CD4-positive, alpha-beta T cell (primary cell): ENCODE measurements at regions not wholly inside any gene's neighbourhood (a gene's known extent, or its start where the extent isn't known, plus 50 kb on each side); places are given as distances from the start of the nearest gene placed in this dataset.

Experiments used
- ATAC-seq: fragments of 200-7000 bp; cut with Tn5 transposase; one replicate; pipeline ENCODE4 v1.10.0; 2022; ENCODE audit warnings: mild to moderate bottlenecking; ENCODE audit not compliant: poor library complexity
- CTCF ChIA-PET: fragments of 350-600 bp; sonication (Branson Sonifier 250); formaldehyde crosslinking; loops from one replicate; lab custom pipeline; 2021; ENCODE audit warnings: antibody characterized with exemption, inconsistent platforms; lab: Charles Lee
- POLR2A ChIA-PET: fragments of 350-600 bp; sonication (Branson Sonifier 250); formaldehyde crosslinking; loops from one replicate; lab custom pipeline; 2021; ENCODE audit warnings: antibody characterized with exemption, inconsistent platforms; lab: Charles Lee
- DNase-seq, 14 experiments: peaks; one replicate each; pipeline ENCODE4 v3.0.0-alpha.2; 2013 to 2020; ENCODE audit warnings: mixed read lengths in 2 of 14
- H3K27ac ChIP-seq, 2 donors: one replicate each; pipeline versions ENCODE4 v1.5.1 to v1.7.0; 2013; ENCODE audit warnings: low read length in 2 of 2, low read depth in 1 of 2, mild to moderate bottlenecking in 1 of 2
- H3K27me3 ChIP-seq, 2 experiments: 1 replicate in 1 of 2; 2 replicates in 1 of 2; pipeline versions ENCODE4 v1.6.1 to v1.7.0; 2013; ENCODE audit warnings: low read length in 2 of 2, control low read depth in 1 of 2, mild to moderate bottlenecking in 1 of 2, moderate library complexity in 1 of 2; ENCODE audit not compliant: insufficient read depth in 2 of 2, control insufficient read depth in 1 of 2
- H3K36me3 ChIP-seq: one replicate; pipeline ENCODE4 v1.6.1; 2013; ENCODE audit warnings: low read length, control low read depth; ENCODE audit not compliant: insufficient read depth
- H3K4me1 ChIP-seq: one replicate; pipeline ENCODE4 v1.6.1; 2013; ENCODE audit warnings: low read length, control low read depth; ENCODE audit not compliant: insufficient read depth
- H3K4me3 ChIP-seq: one replicate; pipeline ENCODE4 v1.5.1; 2013; ENCODE audit warnings: mild to moderate bottlenecking, low read length, moderate library complexity
- H3K9me3 ChIP-seq, 2 experiments: 1 replicate in 1 of 2; 2 replicates in 1 of 2; pipeline versions ENCODE4 v1.6.1 to v1.7.0; 2013; ENCODE audit warnings: low read length in 2 of 2, mild to moderate bottlenecking in 2 of 2, control low read depth in 1 of 2, moderate library complexity in 1 of 2; ENCODE audit not compliant: control insufficient read depth in 1 of 2, insufficient read depth in 1 of 2
- H3K27ac Mint-ChIP-seq: one replicate; pipeline ENCODE4 v1.8.0; 2020; ENCODE audit warnings: mixed read lengths
- H3K27me3 Mint-ChIP-seq: one replicate; pipeline ENCODE4 v1.8.0; 2021; ENCODE audit warnings: mixed read lengths
- H3K36me3 Mint-ChIP-seq: one replicate; pipeline ENCODE4 v1.8.0; 2021; ENCODE audit warnings: low read depth, mixed read lengths
- H3K4me1 Mint-ChIP-seq: one replicate; pipeline ENCODE4 v1.8.0; 2021; ENCODE audit warnings: low read depth, mixed read lengths
- H3K4me3 Mint-ChIP-seq: one replicate; pipeline ENCODE4 v1.8.0; 2020; ENCODE audit warnings: mild to moderate bottlenecking, mixed read lengths
- H3K9me3 Mint-ChIP-seq: one replicate; pipeline ENCODE4 v1.8.0; 2020; ENCODE audit warnings: mixed read lengths
- CTCF ChIP-seq: fragments of 200-600 bp; IDR thresholded peaks from one replicate; pipeline ENCODE4 v1.8.0; 2022; ENCODE audit warnings: antibody characterized with exemption, mild to moderate bottlenecking
- intact Hi-C, 2 experiments: fragments of 100-400 bp; cut with DNase I in 1 of 2; cut with micrococcal nuclease in 1 of 2; formaldehyde crosslinking; loops; one replicate each; pipeline versions ENCODE4 v1.15.1 to v1.9.0; 2023 to 2025; cut with DNase I, micrococcal nuclease

DNA sequence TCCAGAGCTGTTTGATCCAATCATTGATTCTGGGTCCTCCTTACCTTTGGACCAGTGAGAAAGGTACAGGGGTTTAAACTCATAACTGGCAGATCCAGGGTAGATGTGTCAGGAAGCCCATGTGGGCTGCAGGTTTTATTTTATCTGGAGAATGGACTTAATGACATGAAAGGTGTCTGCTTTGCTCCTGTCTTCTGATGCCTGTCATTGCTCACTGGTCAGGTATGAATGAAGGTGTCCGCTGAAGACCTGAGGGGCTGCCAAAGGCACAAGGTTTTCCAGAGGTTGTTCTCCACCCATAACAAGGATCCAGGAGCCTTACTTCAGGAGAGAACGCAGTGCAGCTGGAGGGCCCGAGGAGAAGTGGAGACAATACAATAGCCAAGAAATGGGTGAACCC is 74.2 kb downstream of the CHRNA1 start:
- ATAC-seq (no peak), DNase-seq (no peak)
- Mint-ChIP-seq H3K27ac (no peak overlapping the region), H3K9me3 (no peaks in the 10 kb centered on the region), H3K4me3 (no peak overlapping the region), H3K36me3 (no peaks in the 10 kb centered on the region), H3K4me1 (peaks cover 6% of the 10 kb centered on the region), H3K27me3 (peaks cover 4% of the 10 kb centered on the region)
- peaks cover 5% of the 10 kb centered on the region for H3K4me1 ChIP-seq
- H3K4me3 ChIP-seq: no peak overlapping the region
- POLR2A ChIA-PET: interaction anchor here (0.7 kb wide), 1 partner anchor 107 kb away, joined by 3 read pairs; no protein-coding TSS in a partner anchor
- H3K27ac ChIP-seq: no peak overlapping the region
- intact Hi-C loops: loop anchor here in 1 of 2 experiments (2.0 to 10.0 kb wide), 2 partner anchors 227 to 1405 kb away; partner anchors contain the start of genes HOXD12 and HOXD13
- H3K9me3 ChIP-seq: no peaks in the 10 kb centered on the region
- CTCF ChIA-PET: interaction anchor here (0.9 to 4.8 kb wide), 4 partner anchors 10 to 227 kb away, joined by 3 to 58 read pairs (median 24); no protein-coding TSS in a partner anchor
- H3K36me3 ChIP-seq: no peaks in the 10 kb centered on the region
- TF ChIP-seq CTCF: no peak
- H3K27me3 ChIP-seq: no peaks in the 10 kb centered on the region

- DNase-seq (peak in 3 of 14 experiments; percentile 59 to 70 (median 69)), ATAC-seq (peak; percentile 73)
- ChIA-PET CTCF (interaction anchor here (0.7 to 4.8 kb wide), 18 partner anchors 9 to 225 kb away, joined by 3 to 58 read pairs (median 4); partner anchors contain the start of gene WIPF1), POLR2A (interaction anchor here (0.6 to 2.9 kb wide), 10 partner anchors 61 to 225 kb away, joined by 3 to 9 read pairs (median 4); partner anchors contain the start of gene WIPF1)
- Histone ChIP-seq H3K9me3 (no peaks in the 10 kb centered on the region), H3K4me3 (no peak overlapping the region), H3K36me3 (no peaks in the 10 kb centered on the region), H3K27me3 (no peaks in the 10 kb centered on the region), H3K4me1 (peaks cover 11% of the 10 kb centered on the region), H3K27ac (no peak overlapping the region)
- H3K36me3 Mint-ChIP-seq: peaks cover 5% of the 10 kb centered on the region
- H3K9me3 Mint-ChIP-seq: no peaks in the 10 kb centered on the region
- H3K4me1 Mint-ChIP-seq: peaks cover 14% of the 10 kb centered on the region
- peak overlapping the region; percentile 11 for H3K27ac Mint-ChIP-seq
- no peaks in the 10 kb centered on the region for H3K27me3 Mint-ChIP-seq
- peak; percentile 63 for TF ChIP-seq CTCF
- intact Hi-C loops: loop anchor here (1.0 kb wide), 3 partner anchors 83 to 226 kb away; no protein-coding TSS in a partner anchor
- H3K4me3 Mint-ChIP-seq: peak overlapping the region; percentile 0
Observed at GRCh38 chr2:174688079-174688478, 76.2 kb downstream of the CHRNA1 start.

DNA sequence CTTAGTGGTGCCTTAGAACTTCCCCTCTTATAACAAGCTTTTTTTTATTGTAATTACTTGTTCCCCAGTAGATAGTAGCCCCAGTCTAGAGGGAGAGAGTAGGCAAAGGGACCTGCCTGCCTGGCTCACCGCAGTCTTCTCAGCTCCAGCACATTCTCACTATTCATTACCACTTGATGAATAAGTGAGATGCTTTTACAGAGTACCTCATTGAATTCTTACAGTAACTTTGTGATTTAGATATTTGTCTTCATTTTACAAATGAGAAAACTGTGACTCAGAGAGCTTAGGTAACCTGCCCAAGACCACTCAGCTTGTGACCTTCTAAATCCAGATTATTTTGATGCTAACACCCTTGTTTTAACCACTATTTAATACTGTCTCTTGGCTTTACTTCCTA is 77.8 kb downstream of the CHRNA1 start:
- Histone ChIP-seq H3K4me1 (peaks cover 21% of the 10 kb centered on the region), H3K36me3 (no peaks in the 10 kb centered on the region), H3K27me3 (no peaks in the 10 kb centered on the region), H3K9me3 (no peaks in the 10 kb centered on the region), H3K4me3 (no peak overlapping the region), H3K27ac (no peak overlapping the region)
- Mint-ChIP-seq H3K27me3 (no peaks in the 10 kb centered on the region), H3K4me1 (peaks cover 18% of the 10 kb centered on the region), H3K4me3 (no peak overlapping the region), H3K36me3 (peaks cover 5% of the 10 kb centered on the region), H3K27ac (no peak overlapping the region), H3K9me3 (no peaks in the 10 kb centered on the region)
- DNase-seq (no peak), ATAC-seq (no peak)
- ChIA-PET POLR2A (interaction anchor here (1.0 to 2.9 kb wide), 9 partner anchors 9 to 105 kb away, joined by 3 to 9 read pairs (median 4); partner anchors contain the start of gene WIPF1), CTCF (interaction anchor here (1.0 to 4.8 kb wide), 10 partner anchors 9 to 223 kb away, joined by 3 to 58 read pairs (median 11); no protein-coding TSS in a partner anchor)
- intact Hi-C loops: loop anchor here in 1 of 2 experiments (2.0 kb wide), 1 partner anchor 80 kb away; no protein-coding TSS in a partner anchor
- TF ChIP-seq CTCF: no peak
